HCT116 (cell line): ENCODE measurements at regions not wholly inside any gene's neighbourhood (a gene's known extent, or its start where the extent isn't known, plus 50 kb on each side); places are given as distances from the start of the nearest gene placed in this dataset.

Experiments
- ATAC-seq: fragments of 200-7000 bp; cut with Tn5 transposase; 2 replicates; pipeline ENCODE4 v1.9.1; 2020; ENCODE audit warnings: mild to moderate bottlenecking, moderate library complexity
- BruUV-seq: library from RNA; stranded (reverse); fragments of 400-500 nt; replicated peaks from 2 replicates; lab custom pipeline; 2021; lab: Mats Ljungman, UMichigan
- CTCF ChIA-PET: fragments of 300-600 bp; sonication (Branson Sonifier 250); formaldehyde crosslinking; loops from one replicate; lab custom pipeline; 2021; ENCODE audit warnings: antibody characterized with exemption; lab: Charles Lee
- POLR2A ChIA-PET: fragments of 300-600, 350-600 bp; sonication (Branson Sonifier 250); formaldehyde crosslinking; loops from one replicate; lab custom pipeline; 2021; ENCODE audit warnings: antibody characterized with exemption; lab: Charles Lee
- RAD21 ChIA-PET, 2 experiments: fragments of 300-600 bp; sonication (Branson Sonifier 250); formaldehyde crosslinking; loops; one replicate each; lab custom pipeline; 2023; ENCODE audit warnings: low total read pairs in 2 of 2; ENCODE audit not compliant: uncharacterized antibody in 2 of 2, unreplicated experiment in 2 of 2, low non-redundant PET in 1 of 2; lab: Charles Lee
- DNase-seq: peaks from one replicate; pipeline ENCODE4 v3.0.0-alpha.2; 2010; ENCODE audit warnings: low read depth, low spot score
- H2AFZ ChIP-seq: fragments of 200-600 bp; shearing (Covaris generic), sonication (generic); 2 replicates; pipeline ENCODE4 v1.6.1; 2017; ENCODE audit warnings: low read depth, mixed run types, mixed read lengths, antibody characterized with exemption, low read length; ENCODE audit not compliant: poor library complexity, severe bottlenecking
- H3K27ac ChIP-seq: 2 replicates; pipeline ENCODE4 v1.5.1; 2012; ENCODE audit warnings: low read depth, low read length
- H3K27me3 ChIP-seq: fragments of 200-600 bp; sonication (generic); 2 replicates; pipeline ENCODE4 v1.6.1; 2016; ENCODE audit warnings: mixed run types, low read length, mixed read lengths; ENCODE audit not compliant: insufficient read depth
- H3K36me3 ChIP-seq, 2 experiments: fragments of 200-500 bp in 1 of 2; fragments of 200-600 bp in 1 of 2; sonication (Bioruptor generic) in 1 of 2; sonication (generic) in 1 of 2; 2 replicates each; pipeline versions ENCODE4 v1.5.1 to v1.6.1; 2014 to 2016; ENCODE audit warnings: low read length in 2 of 2, inconsistent platforms in 1 of 2, mixed read lengths in 1 of 2, mixed run types in 1 of 2; ENCODE audit not compliant: insufficient read depth in 2 of 2, control insufficient read depth in 1 of 2
- H3K4me1 ChIP-seq, 2 experiments: fragments of 200-600 bp in 1 of 2; sonication (generic) in 1 of 2; 2 replicates each; pipeline versions ENCODE4 v1.5.1 to v1.6.1; 2012 to 2017; ENCODE audit warnings: low read length in 2 of 2, inconsistent platforms in 1 of 2, mild to moderate bottlenecking in 1 of 2, mixed read lengths in 1 of 2, mixed run types in 1 of 2, moderate library complexity in 1 of 2; ENCODE audit not compliant: insufficient read depth in 2 of 2, control insufficient read depth in 1 of 2
- H3K4me2 ChIP-seq: fragments of 200-600 bp; sonication (generic); 2 replicates; pipeline ENCODE4 v1.6.1; 2017; ENCODE audit warnings: mixed run types, low read length, mixed read lengths
- H3K4me3 ChIP-seq, 2 experiments: fragments of 200-600 bp in 1 of 2; sonication (generic) in 1 of 2; replicated peaks in 1 of 2; 2 replicates each; pipeline ENCODE4 v1.5.1; 2011 to 2016; ENCODE audit warnings: low read length in 2 of 2, control low read depth in 1 of 2, low read depth in 1 of 2, mild to moderate bottlenecking in 1 of 2, mixed read lengths in 1 of 2, mixed run types in 1 of 2
- H3K79me2 ChIP-seq: fragments of 200-600 bp; sonication (generic); 2 replicates; pipeline ENCODE4 v1.6.1; 2017; ENCODE audit warnings: mild to moderate bottlenecking, mixed run types, low read length, moderate library complexity, mixed read lengths; ENCODE audit not compliant: insufficient read depth
- H3K9ac ChIP-seq: fragments of 200-600 bp; sonication (generic); 2 replicates; pipeline ENCODE4 v1.6.1; 2016; ENCODE audit warnings: low read length, mixed read lengths
- H3K9me2 ChIP-seq: fragments of 200-600 bp; sonication (generic), shearing (Covaris generic); 2 replicates; pipeline ENCODE4 v1.6.1; 2017; ENCODE audit warnings: mixed run types, mild to moderate bottlenecking, moderate library complexity; ENCODE audit not compliant: insufficient read depth
- H3K9me3 ChIP-seq, 2 experiments: fragments of 200-500 bp in 1 of 2; fragments of 200-600 bp in 1 of 2; sonication (Bioruptor generic) in 1 of 2; sonication (generic) in 1 of 2; 2 replicates each; pipeline ENCODE4 v1.6.1; 2014 to 2017; ENCODE audit warnings: low read length in 2 of 2, mixed read lengths in 2 of 2, inconsistent platforms in 1 of 2, low read depth in 1 of 2, mild to moderate bottlenecking in 1 of 2, mixed run types in 1 of 2, moderate library complexity in 1 of 2; ENCODE audit not compliant: control insufficient read depth in 1 of 2, insufficient read depth in 1 of 2
- H4K20me1 ChIP-seq: fragments of 200-600 bp; sonication (generic), shearing (Covaris generic); 2 replicates; pipeline ENCODE4 v1.6.1; 2017; ENCODE audit warnings: mixed run types, mild to moderate bottlenecking, moderate library complexity; ENCODE audit not compliant: insufficient read depth
- CBX3 ChIP-seq: IDR thresholded peaks from 2 replicates; pipeline ENCODE4 v1.6.1; 2012; ENCODE audit warnings: low read depth
- EGR1 ChIP-seq: IDR thresholded peaks from 2 replicates; pipeline ENCODE4 v1.6.1; 2012; ENCODE audit warnings: low read depth
- ELF1 ChIP-seq: IDR thresholded peaks from 2 replicates; pipeline ENCODE4 v1.6.1; 2012; ENCODE audit warnings: low read depth, borderline replicate concordance
- EZH2 ChIP-seq: fragments of 200-600 bp; sonication (generic); IDR thresholded peaks from 2 replicates; pipeline ENCODE4 v1.6.1; 2017; ENCODE audit warnings: antibody characterized with exemption, mixed run types
- EZH2phosphoT487 ChIP-seq: fragments of 200-600 bp; IDR thresholded peaks from 2 replicates; pipeline ENCODE4 v1.6.1; 2018; ENCODE audit warnings: antibody characterized with exemption, borderline replicate concordance
- FOSL1 ChIP-seq: IDR thresholded peaks from 2 replicates; pipeline ENCODE4 v1.6.1; 2012; ENCODE audit warnings: low read depth
- JUND ChIP-seq: IDR thresholded peaks from 2 replicates; pipeline ENCODE4 v1.6.1; 2012
- MAX ChIP-seq: IDR thresholded peaks from 2 replicates; pipeline ENCODE4 v1.6.1; 2012
- POLR2A ChIP-seq: IDR thresholded peaks from 2 replicates; pipeline ENCODE4 v1.7.0; 2011; ENCODE audit warnings: borderline replicate concordance; ENCODE audit not compliant: insufficient read depth, insufficient read length; ENCODE audit errors: extremely low read depth
- RAD21 ChIP-seq: IDR thresholded peaks from 2 replicates; pipeline ENCODE4 v1.6.1; 2012; ENCODE audit warnings: low read depth, mild to moderate bottlenecking
- SIN3A ChIP-seq: IDR thresholded peaks from 2 replicates; pipeline ENCODE4 v1.6.1; 2012; ENCODE audit warnings: low read depth
- TCF7L2 ChIP-seq: IDR thresholded peaks from 2 replicates; pipeline ENCODE4 v1.7.0; 2011; ENCODE audit warnings: borderline replicate concordance, inconsistent platforms; ENCODE audit not compliant: insufficient read depth, insufficient read length; ENCODE audit errors: extremely low read depth
- YY1 ChIP-seq: IDR thresholded peaks from 2 replicates; pipeline ENCODE4 v1.6.1; 2011; ENCODE audit warnings: low read length, low read depth, moderate library complexity, mild to moderate bottlenecking; ENCODE audit not compliant: insufficient replicate concordance; ENCODE audit errors: extremely low read depth
- ZBTB33 ChIP-seq: IDR thresholded peaks from 2 replicates; pipeline ENCODE4 v1.6.1; 2011; ENCODE audit warnings: mild to moderate bottlenecking, low read length, moderate library complexity; ENCODE audit not compliant: insufficient replicate concordance; ENCODE audit errors: extremely low read depth
- ZFX ChIP-seq: fragments of 450-650 bp; IDR thresholded peaks from 2 replicates; pipeline ENCODE4 v1.6.1; 2017
- ZNF274 ChIP-seq: fragments of 200-500 bp; sonication (Bioruptor generic); IDR thresholded peaks from 2 replicates; pipeline ENCODE4 v1.6.1; 2014; ENCODE audit warnings: mild to moderate bottlenecking, low read depth, low read length, inconsistent platforms
- intact Hi-C: fragments of 100-400 bp; cut with micrococcal nuclease; formaldehyde crosslinking; loops from 2 replicates; pipeline ENCODE4 v1.10.0; 2022
- TF ChIP-seq, protein P1 (sequence below): IDR thresholded peaks from 2 replicates; pipeline ENCODE4 v1.6.1; 2012; ENCODE audit warnings: low read depth
- TF ChIP-seq, protein P2 (sequence below), 3 experiments: fragments of 200-600 bp in 1 of 3; sonication (generic) in 1 of 3; IDR thresholded peaks in 2 of 3; conservative IDR thresholded peaks in 1 of 3; 2 replicates each; pipeline ENCODE4 v1.5.1; 2012 to 2017; ENCODE audit warnings: low read depth in 2 of 3, low read length in 2 of 3, antibody characterized with exemption in 1 of 3, borderline replicate concordance in 1 of 3, control low read depth in 1 of 3, mild to moderate bottlenecking in 1 of 3, mixed read lengths in 1 of 3, mixed run types in 1 of 3, moderate library complexity in 1 of 3; ENCODE audit not compliant: insufficient read depth in 1 of 3

GRCh38 chr16:29141586-29142324 lies 156.9 kb downstream of the LAT start:
- DNase-seq (no peak), ATAC-seq (no peak)
- Histone ChIP-seq H3K9me2 (no peaks in the 10 kb centered on the region), H2AFZ (no peak overlapping the region), H3K36me3 (no peaks in the 10 kb centered on the region), H4K20me1 (no peaks in the 10 kb centered on the region), H3K4me2 (no peak overlapping the region), H3K4me1 (no peaks in the 10 kb centered on the region), H3K27me3 (no peaks in the 10 kb centered on the region), H3K79me2 (no peaks in the 10 kb centered on the region), H3K27ac (no peak overlapping the region), H3K4me3 (no peak overlapping the region), H3K9me3 (no peaks in the 10 kb centered on the region), H3K9ac (no peak overlapping the region)
- intact Hi-C loops: no loop called here
- no TSS peak for BruUV-seq
- TF ChIP-seq ELF1: no peak
- no peak for TF ChIP-seq EZH2
- TF ChIP-seq, protein P1, sequence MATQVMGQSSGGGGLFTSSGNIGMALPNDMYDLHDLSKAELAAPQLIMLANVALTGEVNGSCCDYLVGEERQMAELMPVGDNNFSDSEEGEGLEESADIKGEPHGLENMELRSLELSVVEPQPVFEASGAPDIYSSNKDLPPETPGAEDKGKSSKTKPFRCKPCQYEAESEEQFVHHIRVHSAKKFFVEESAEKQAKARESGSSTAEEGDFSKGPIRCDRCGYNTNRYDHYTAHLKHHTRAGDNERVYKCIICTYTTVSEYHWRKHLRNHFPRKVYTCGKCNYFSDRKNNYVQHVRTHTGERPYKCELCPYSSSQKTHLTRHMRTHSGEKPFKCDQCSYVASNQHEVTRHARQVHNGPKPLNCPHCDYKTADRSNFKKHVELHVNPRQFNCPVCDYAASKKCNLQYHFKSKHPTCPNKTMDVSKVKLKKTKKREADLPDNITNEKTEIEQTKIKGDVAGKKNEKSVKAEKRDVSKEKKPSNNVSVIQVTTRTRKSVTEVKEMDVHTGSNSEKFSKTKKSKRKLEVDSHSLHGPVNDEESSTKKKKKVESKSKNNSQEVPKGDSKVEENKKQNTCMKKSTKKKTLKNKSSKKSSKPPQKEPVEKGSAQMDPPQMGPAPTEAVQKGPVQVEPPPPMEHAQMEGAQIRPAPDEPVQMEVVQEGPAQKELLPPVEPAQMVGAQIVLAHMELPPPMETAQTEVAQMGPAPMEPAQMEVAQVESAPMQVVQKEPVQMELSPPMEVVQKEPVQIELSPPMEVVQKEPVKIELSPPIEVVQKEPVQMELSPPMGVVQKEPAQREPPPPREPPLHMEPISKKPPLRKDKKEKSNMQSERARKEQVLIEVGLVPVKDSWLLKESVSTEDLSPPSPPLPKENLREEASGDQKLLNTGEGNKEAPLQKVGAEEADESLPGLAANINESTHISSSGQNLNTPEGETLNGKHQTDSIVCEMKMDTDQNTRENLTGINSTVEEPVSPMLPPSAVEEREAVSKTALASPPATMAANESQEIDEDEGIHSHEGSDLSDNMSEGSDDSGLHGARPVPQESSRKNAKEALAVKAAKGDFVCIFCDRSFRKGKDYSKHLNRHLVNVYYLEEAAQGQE: no peak
- no peak for TF ChIP-seq ZFX
- no peak for TF ChIP-seq MAX
- TF ChIP-seq RAD21: no peak
- TF ChIP-seq TCF7L2: no peak
- no peak for TF ChIP-seq POLR2A
- no peak for TF ChIP-seq JUND
- TF ChIP-seq SIN3A: no peak
- TF ChIP-seq, protein P2, sequence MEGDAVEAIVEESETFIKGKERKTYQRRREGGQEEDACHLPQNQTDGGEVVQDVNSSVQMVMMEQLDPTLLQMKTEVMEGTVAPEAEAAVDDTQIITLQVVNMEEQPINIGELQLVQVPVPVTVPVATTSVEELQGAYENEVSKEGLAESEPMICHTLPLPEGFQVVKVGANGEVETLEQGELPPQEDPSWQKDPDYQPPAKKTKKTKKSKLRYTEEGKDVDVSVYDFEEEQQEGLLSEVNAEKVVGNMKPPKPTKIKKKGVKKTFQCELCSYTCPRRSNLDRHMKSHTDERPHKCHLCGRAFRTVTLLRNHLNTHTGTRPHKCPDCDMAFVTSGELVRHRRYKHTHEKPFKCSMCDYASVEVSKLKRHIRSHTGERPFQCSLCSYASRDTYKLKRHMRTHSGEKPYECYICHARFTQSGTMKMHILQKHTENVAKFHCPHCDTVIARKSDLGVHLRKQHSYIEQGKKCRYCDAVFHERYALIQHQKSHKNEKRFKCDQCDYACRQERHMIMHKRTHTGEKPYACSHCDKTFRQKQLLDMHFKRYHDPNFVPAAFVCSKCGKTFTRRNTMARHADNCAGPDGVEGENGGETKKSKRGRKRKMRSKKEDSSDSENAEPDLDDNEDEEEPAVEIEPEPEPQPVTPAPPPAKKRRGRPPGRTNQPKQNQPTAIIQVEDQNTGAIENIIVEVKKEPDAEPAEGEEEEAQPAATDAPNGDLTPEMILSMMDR (IDR thresholded peaks at IDR 0.05 in 2 of 3, conservative IDR thresholded peaks at IDR 0.05 in 1 of 3; ENCODE audit: borderline replicate concordance in 1 of 3, insufficient read depth in 1 of 3, low read depth in 2 of 3, low read length in 2 of 3): no peak
- no peak for TF ChIP-seq YY1
- no peak for TF ChIP-seq EGR1
- TF ChIP-seq CBX3: no peak
- TF ChIP-seq FOSL1: no peak
- TF ChIP-seq ZNF274: no peak
- no peak for TF ChIP-seq ZBTB33
- no peak for TF ChIP-seq EZH2phosphoT487
- ChIA-PET RAD21 (no interaction called here), POLR2A (no interaction called here), CTCF (no interaction called here)
